ENCODE measurements at regions not wholly inside any gene's neighbourhood (a gene's known extent, or its start where the extent isn't known, plus 50 kb on each side); places are given as distances from the start of the nearest gene placed in this dataset.

DNA sequence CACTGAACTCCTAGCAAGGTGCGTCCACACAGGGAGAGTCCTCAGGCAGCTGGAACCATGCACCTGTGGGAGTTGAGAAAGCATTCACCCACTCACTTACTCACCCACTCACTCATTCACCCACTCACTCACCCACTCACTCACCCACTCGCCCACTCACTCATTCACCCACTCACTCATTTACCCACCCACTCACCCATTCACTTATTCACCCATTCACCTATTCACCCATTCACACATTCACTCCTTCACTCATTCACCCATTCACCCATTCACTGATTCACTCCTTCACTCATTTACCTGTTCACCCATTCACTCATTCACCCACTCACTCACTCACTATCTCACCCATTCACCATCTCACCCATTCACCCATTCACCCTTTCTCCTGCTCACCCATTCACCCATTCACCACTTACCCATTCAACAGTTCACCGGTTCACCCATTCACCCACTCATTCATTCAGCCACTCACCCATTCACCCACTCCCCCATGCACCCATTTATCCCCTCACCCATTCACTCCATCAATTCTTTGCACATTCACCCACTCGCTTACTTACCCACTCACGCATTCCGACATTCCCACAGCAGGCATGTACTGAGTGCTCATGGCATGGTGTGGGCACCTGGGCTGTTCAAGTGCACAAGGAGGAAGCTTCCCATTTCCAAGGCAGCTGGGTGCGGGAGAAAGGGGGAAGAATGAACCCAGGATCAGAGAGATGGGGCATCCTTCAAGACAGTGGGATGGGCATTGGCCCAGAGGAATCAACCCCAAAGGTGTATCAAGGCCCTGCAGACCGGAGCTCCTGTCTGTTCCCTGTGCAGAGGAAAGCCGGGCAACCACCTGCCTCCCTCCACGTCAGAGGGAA, 135.2 kb upstream of the C14orf180 start:
- no peak for DNase-seq

GRCh38 chr14:104445086-104445485, 134.5 kb upstream of the C14orf180 start:
- DNase-seq = no peak

DNA sequence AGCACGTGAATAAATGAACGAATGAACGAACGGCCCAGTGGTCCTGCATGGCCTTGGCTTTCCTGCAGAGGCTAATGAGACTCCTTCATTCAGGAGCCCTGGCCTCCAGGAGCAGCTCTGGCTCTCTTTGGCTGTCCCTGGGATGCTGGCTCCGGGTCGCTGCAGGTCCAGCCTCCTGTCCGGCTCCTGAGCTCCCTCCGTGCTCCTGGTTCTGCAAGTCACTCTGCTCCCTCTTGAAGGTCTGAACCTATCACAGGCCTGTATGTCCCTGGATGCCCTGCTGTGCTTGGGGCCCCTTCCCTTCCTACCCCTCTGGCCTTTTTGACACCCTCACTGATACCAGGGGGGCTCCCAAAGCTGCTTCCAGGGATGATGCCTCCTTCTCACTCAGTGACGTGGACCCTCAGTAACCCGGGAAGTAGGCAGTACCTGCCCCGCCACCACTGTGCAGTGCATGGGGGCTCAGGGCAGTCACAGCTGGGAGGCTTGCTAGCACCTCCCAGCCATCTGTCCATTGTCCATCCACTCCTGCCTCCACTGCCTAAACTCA, 133.7 kb upstream of the C14orf180 start:
- DNase-seq = no peak

DNA sequence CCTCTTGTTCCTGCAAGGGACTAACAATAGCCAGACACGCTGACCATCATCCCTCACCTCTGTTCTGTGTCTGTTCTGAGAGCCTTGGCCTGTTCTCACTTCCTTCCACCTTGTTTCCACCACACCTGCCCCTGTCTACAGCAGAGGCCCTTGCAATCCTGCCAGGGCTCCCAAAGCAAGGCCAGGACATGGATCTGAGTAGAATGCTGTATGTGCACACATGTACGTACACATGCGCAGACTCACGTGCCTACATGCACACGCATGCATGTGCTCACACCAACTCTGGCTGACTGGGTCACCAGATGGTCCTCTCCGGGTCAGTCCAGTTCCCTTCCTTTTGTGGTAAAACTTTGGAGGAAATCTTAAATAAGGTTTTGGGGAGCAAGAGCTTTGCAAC, 133.0 kb upstream of the C14orf180 start:
- DNase-seq = no peak

DNA sequence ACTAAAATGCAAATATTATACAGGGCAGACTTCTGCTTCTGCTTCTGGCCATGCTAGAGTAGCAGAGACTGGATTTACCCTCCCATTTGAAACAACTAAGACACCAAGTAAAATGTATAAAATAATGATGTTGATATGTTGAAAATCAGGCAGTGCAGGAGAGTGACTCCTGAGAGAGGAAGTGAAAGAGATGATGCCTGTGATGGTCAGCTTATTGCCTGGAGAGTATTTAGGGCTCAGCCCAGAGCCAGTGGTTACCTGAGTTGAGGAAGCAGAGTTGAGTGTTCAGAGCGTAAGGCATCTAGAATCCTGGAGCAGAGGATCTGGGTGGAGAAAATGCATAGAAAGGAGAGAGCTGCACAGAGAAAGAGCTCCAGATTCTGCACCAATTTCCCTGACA, 131.8 kb upstream of the C14orf180 start:
- DNase-seq = no peak

DNA sequence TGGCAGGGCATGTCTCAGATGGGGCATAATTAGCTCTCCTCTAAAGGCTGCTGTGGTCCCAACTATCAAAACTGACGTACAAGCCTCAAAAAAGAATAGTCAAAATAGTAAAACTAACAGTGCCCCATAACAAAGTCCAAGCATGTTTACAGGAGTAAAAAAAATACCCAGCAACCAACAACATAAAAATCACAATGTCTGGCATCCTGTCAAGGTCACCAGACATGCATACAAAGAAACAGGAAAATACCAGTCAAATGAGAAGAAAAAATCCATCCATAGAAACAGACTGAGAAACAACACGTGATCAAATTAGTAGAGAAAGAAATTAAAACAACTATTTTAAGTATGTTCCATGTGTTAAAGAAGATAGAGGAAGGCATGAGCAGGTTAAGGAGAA, 131.2 kb upstream of the C14orf180 start:
- no peak for DNase-seq

DNA sequence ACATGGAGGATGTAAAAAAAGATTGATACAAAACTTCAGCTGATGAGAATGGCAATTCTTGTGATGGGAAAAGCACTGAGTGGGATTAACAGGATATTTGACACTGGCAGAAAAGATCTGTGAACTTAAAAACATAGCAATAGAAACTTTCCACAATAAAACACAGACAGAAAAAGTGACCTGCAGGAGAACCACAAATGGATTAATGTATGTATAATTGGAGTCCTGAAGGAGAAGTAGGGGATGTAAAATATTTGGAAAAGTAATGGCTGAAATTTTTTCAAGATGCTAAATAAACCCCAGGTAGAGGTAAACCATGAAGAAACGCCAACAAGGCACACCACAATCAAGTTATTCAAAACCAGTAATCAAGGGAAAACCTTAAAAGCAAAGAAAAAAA, 130.8 kb upstream of the C14orf180 start:
- DNase-seq = no peak

DNA sequence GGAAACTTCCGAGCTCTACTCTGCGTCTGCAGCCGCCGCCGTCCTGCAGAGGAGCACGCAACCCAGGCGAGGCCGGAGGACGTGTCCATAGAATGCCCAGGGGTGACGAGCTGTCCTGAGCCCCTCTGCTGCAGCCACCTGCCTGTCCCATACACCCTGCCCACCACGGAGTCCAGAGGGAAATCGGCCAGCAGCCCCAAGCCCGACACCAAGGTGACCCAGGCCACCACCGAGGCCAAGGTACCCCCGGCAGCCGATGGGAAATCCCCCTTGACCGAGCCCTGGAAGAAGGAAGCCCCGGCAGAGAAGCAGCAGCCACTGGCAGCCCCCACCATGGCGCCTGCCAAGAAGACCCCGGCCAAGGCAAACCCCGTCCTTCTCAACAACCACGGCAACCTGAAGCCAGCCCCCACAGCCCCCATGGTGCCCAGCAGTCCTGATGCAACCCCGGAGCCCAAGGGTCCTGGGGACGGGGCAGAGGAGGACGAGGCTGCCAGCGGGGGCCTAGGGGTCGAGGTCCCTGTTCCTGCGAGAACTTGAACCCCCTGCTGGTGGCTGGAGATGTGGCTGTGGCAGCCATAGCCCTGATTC, 128.7 kb upstream of the C14orf180 start:
- no peak for DNase-seq

- DNase-seq = no peak
These were observed 128.1 kb upstream of the C14orf180 start for GRCh38 chr14:104451474-104451873.

GRCh38 chr14:104458845-104459244, 120.7 kb upstream of the C14orf180 start:
- no peak for DNase-seq

- DNase-seq = no peak
These were observed 118.5 kb upstream of the C14orf180 start for GRCh38 chr14:104460791-104461651.

GRCh38 chr14:104461676-104462449, 117.7 kb upstream of the C14orf180 start:
- DNase-seq = no peak

GRCh38 chr14:104462651-104463630, 116.6 kb upstream of the C14orf180 start:
- no peak for DNase-seq

DNA sequence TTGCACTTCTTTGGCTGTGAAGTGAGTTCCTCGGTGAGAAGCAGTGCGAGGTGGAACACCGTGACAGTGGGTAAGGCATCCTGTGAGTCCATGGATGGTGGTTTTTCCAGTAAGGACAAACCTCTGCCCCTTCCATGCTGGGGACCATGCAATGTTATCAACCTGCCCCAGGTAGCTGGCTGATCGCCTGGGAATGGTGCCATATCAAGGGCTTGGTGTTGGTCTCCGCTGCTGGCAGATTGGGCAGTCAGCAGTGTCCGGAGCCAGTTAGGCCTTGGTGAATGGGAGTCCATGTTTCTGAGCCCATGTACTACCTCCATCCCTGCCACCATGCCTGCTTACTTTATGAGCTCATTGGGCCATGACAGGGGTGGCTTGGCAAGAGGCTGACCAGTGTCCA, 114.7 kb upstream of the C14orf180 start:
- no peak for DNase-seq

DNA sequence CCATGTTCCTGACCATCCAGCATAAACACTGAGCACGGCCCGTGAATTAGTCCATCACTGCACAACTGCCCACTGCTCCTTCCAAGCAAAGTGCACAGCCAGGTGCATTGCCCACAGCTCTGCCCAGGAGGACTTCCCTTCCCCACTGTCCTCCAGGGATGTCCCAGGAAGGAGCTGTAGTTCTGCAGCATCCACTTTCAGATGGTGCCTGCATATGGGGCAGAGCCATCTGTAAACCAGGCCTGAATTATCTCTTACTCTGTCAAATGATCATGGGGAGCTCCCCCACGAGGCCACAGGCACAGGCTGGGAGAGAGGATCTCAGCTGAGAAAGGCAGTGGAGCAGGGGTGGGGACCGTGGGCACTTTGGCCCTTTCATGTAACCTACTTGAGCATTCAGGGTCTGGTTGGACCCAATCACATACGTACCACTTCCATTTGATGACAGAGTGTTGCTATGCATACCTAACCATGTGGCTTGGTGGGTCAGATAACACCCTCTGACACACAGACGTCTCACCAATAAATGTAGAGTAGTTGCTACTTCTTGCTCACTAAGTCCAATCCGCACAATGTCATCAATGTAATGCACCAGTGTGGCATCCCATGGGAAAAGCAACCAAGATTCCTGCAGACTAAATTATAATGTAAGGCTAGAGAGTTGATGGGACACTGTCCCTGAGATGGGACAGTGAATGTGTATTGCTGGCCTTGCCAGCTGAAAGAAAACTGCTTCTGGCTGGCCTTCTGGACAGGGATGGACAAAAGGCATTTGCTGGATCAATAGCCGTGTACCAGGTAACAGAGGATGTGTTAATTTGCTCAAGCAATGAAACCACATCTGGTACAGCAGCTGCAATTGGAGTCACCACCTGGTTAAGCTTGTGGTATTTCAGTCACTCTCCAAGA, 113.8 kb upstream of the C14orf180 start:
- no peak for DNase-seq

DNA sequence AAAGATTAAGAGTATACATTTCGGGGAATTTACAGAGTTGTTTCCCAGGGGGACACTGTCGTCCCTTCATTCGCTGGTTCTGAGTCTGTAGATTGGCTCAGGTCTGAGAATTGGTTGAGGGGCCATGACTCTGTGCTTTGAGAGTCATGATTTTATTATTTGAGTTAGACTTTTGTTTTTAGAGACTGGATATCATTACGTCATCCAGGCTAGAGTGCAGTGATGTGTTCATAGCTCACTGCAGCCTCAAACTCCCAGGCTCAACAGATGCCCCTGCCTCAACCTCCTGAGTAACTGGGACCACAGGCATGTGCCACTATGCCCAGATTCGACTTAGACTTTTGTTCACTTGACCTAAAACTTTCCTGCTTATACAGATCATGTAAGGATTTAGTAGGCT, 112.3 kb upstream of the C14orf180 start:
- DNase-seq = no peak

GRCh38 chr14:104467641-104468040, 111.9 kb upstream of the C14orf180 start:
- DNase-seq = no peak

- no peak for DNase-seq
These were observed 110.0 kb upstream of the C14orf180 start for GRCh38 chr14:104469591-104469990.

- DNase-seq = no peak
These were observed 109.0 kb upstream of the C14orf180 start for GRCh38 chr14:104470588-104470987.

DNA sequence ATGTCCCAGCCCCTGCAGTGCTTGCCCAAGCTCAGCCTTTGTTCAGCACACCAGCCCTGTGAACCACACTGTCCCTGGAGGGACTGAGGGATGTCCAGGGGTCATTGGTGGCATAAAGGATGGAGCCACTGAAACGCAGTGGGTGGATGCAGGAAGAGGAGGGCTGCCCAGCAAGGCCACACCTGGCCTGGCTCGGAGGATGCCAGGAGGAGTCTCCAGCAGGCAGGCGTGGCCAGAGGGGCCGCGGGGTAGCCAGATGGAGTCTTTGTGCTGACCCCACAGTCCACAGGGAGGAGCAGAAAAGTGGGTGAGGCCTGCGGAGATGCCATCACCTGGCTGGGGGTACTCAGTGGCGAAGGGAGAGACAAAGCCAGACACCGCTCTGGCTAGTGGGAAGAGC, 108.5 kb upstream of the C14orf180 start:
- no peak for DNase-seq

Data from NCI-H1436 (cell line).